ENCODE measurements at regions not wholly inside any gene's neighbourhood (a gene's known extent, or its start where the extent isn't known, plus 50 kb on each side); places are given as distances from the start of the nearest gene placed in this dataset.

GRCh38 chr3:29083081-29083480 lies 197.8 kb upstream of the RBMS3 start:
- H3K27me3 ChIP-seq: no peaks in the 10 kb centered on the region
- no peaks in the 10 kb centered on the region for H3K36me3 ChIP-seq
- no peaks in the 10 kb centered on the region for H3K4me1 ChIP-seq
- intact Hi-C loops (cut with DNase I; ENCODE audit: low total_unique reads): no loop called here
- in situ Hi-C loops (cut with MboI; ENCODE audit: low pct_ligation_motif_present in 1 of 4, low pct_unique_long_range_greater_than_20kb in 1 of 4, low sequenced_read_pairs in 3 of 4): no loop called here
- WGBS, 2 donors (ENCODE audit: low coverage in 1 of 2): 31 to 51% methylated on average over 2 of the region's 2 CpGs
- no peak overlapping the region for H3K4me3 ChIP-seq
- no peak for DNase-seq
- TF ChIP-seq POLR2AphosphoS5 (IDR thresholded peaks at IDR 0.05): no peak
- H3K27ac ChIP-seq: no peak overlapping the region
- H3K9me3 ChIP-seq: no peaks in the 10 kb centered on the region

- no peak for DNase-seq
- H3K27ac ChIP-seq: no peak overlapping the region
- in situ Hi-C loops (cut with MboI; ENCODE audit: low pct_ligation_motif_present in 1 of 4, low pct_unique_long_range_greater_than_20kb in 1 of 4, low sequenced_read_pairs in 3 of 4): no loop called here
Observed at GRCh38 chr3:29083676-29084075, 197.2 kb upstream of the RBMS3 start.

GRCh38 chr3:29088579-29088978 lies 192.3 kb upstream of the RBMS3 start:
- WGBS, 2 donors (ENCODE audit: low coverage in 1 of 2): 94 to 100% methylated on average over 2 to 3 of the region's 3 CpGs

More at GRCh38 chr3:29083676-29084075, 197.2 kb upstream of the RBMS3 start:
- 0 to 25% methylated on average over 1 of the region's 1 CpG for WGBS, 2 donors (ENCODE audit: low coverage in 1 of 2)
- H3K4me3 ChIP-seq: no peak overlapping the region
- no peak for TF ChIP-seq POLR2AphosphoS5 (IDR thresholded peaks at IDR 0.05)
- no peak for TF ChIP-seq POLR2A (IDR thresholded peaks at IDR 0.05)
- TF ChIP-seq EP300 (IDR thresholded peaks at IDR 0.05; ENCODE audit: low read depth): no peak
- TF ChIP-seq CTCF (IDR thresholded peaks at IDR 0.05): no peak
- H3K27me3 ChIP-seq: no peaks in the 10 kb centered on the region
- no peaks in the 10 kb centered on the region for H3K36me3 ChIP-seq
- intact Hi-C loops (cut with DNase I; ENCODE audit: low total_unique reads): no loop called here
- no peaks in the 10 kb centered on the region for H3K9me3 ChIP-seq
- no peaks in the 10 kb centered on the region for H3K4me1 ChIP-seq

GRCh38 chr3:29090912-29091597 lies 189.8 kb upstream of the RBMS3 start:
- no peak for DNase-seq
- intact Hi-C loops (cut with DNase I; ENCODE audit: low total_unique reads): no loop called here

More at GRCh38 chr3:29088579-29088978, 192.3 kb upstream of the RBMS3 start:
- Histone ChIP-seq H3K4me1 (no peaks in the 10 kb centered on the region), H3K27me3 (no peaks in the 10 kb centered on the region), H3K9me3 (no peaks in the 10 kb centered on the region), H3K4me3 (no peak overlapping the region), H3K36me3 (no peaks in the 10 kb centered on the region), H3K27ac (no peak overlapping the region)
- intact Hi-C loops (cut with DNase I; ENCODE audit: low total_unique reads) (no loop called here), in situ Hi-C loops (cut with MboI; ENCODE audit: low pct_ligation_motif_present in 1 of 4, low pct_unique_long_range_greater_than_20kb in 1 of 4, low sequenced_read_pairs in 3 of 4) (no loop called here)
- TF ChIP-seq EP300 (IDR thresholded peaks at IDR 0.05; ENCODE audit: low read depth): no peak
- TF ChIP-seq POLR2A (IDR thresholded peaks at IDR 0.05): no peak
- no peak for TF ChIP-seq POLR2AphosphoS5 (IDR thresholded peaks at IDR 0.05)
- TF ChIP-seq CTCF (IDR thresholded peaks at IDR 0.05): no peak
- no peak for DNase-seq

More at GRCh38 chr3:29090912-29091597, 189.8 kb upstream of the RBMS3 start:
- Histone ChIP-seq H3K4me1 (no peaks in the 10 kb centered on the region), H3K36me3 (no peaks in the 10 kb centered on the region), H3K4me3 (no peak overlapping the region), H3K27ac (no peak overlapping the region), H3K9me3 (no peaks in the 10 kb centered on the region), H3K27me3 (no peaks in the 10 kb centered on the region)
- TF ChIP-seq EP300 (IDR thresholded peaks at IDR 0.05; ENCODE audit: low read depth) (no peak), CTCF (IDR thresholded peaks at IDR 0.05) (no peak), POLR2AphosphoS5 (IDR thresholded peaks at IDR 0.05) (no peak), POLR2A (IDR thresholded peaks at IDR 0.05) (no peak)
- in situ Hi-C loops (cut with MboI; ENCODE audit: low pct_ligation_motif_present in 1 of 4, low pct_unique_long_range_greater_than_20kb in 1 of 4, low sequenced_read_pairs in 3 of 4): no loop called here
- 64 to 68% methylated on average over 4 of the region's 4 CpGs for WGBS, 2 donors (ENCODE audit: low coverage in 1 of 2)

All from transverse colon (tissue), 4 donors.